Activated naive CD8-positive, alpha-beta T cell treated with anti-CD3 and anti-CD28 coated beads, Interleukin-2, amount 50 U/mL, for 16 hours (primary cell): ENCODE measurements at regions not wholly inside any gene's neighbourhood (a gene's known extent, or its start where the extent isn't known, plus 50 kb on each side); places are given as distances from the start of the nearest gene placed in this dataset.

Source experiments
- DNase-seq: peaks from one replicate; pipeline ENCODE4 v3.0.0-alpha.2; 2020; ENCODE audit warnings: low read depth, low spot score

DNA sequence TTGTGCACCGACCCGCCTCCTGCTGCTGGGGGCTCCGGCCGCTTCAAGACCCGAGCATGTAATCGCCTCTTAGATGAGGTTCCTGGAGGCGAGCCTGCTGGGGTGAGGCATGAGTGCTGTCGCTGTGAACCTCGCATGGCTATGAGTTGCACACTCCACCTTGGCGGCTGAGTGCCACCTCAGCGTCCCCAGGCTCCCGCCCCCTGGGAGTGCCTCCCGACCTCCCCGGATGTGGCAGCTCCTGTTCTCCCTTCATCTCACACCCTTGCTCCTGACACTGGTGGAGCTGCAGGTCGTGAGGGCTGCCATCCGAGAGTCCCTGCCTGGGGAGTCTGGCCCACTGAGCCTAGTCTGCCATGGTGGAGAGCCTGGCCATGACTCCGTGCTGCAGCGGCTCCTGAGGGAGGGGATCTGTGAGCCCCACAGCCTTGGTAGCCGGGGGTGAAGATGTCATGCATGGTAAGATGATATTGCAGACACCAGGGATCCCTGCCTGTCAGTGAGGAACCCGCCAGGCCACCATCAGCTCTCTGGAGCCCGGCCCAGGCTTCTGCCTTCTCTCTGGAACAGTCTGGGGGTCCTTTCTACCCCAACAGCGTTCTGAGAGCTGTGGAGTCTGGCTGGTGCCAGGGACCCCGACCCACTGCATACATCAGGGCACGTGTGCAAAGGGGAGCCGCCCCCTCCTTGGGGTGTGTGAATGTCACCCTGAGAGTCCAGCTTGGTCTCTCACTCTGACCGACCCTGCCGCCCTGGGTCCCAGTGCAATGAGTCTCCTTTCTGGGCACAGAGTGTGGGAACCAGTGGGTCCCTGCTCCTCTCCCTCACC is 61.6 kb upstream of the HS6ST1 start:
- no peak for DNase-seq

DNA sequence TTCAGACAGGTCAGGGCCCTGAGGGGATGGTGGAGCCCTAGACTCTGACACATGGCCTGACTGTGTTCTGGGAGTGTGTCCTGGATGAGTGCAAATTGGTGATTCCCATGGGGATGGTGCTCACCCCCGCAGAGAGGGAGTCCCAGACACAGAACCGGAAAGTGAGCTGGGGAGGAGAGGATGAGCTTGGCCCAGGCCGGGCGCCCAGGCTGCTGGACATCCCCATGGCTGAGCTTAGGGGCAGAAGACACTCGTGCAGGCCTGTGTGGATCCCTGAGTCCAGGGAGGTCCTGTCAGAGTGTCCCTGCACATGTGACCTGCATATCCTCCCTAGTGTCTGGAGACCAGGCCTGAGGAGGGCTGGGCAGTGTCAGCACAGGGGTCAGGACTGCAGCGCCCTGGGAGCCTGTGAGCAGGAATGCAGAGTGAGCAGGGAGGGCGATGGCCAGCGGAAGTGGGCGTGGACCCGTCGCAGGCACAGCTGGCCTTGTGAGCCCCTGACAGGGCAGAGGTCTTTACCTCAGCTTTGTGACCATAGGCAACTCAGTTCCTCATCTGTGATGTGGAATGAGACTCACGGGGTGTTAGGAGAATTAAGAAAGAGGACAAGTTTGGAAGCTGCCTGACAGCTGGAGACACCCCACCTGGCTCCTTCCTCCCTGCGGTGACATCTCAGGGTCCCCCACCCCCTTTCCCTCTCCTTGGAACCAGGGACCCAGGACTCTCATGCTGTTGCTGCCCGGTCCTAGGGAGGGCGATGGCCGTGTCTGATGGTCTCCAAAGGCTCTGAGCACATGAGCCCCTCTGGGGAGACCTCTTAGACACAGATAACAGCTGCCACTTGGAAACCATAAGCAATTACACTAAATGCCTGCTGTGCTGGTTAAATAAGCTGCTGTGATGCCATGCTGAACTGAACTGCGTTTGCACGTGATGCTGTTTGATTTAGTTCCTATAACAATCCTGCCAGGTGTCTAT is 62.6 kb upstream of the HS6ST1 start:
- DNase-seq = no peak

DNA sequence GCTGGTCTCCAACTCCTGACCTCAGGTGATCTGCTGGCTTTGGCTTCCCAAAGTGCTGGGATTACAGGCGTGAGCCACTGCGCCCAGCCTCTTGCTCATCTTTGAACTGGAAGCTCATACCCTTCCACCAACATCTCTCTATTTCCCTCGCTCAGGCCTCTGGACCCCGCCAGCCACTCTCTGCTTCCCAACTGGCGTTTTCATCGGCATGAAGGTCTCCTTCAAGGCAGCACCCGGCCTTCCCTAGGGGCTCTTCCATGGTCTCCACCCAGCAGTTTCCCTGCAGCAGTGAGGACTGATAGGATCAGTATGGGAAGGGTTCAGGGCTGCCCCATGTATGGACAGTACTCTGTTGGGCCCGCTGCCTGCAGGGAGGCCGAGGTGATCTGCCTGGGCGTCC is 65.8 kb upstream of the HS6ST1 start:
- no peak for DNase-seq

DNA sequence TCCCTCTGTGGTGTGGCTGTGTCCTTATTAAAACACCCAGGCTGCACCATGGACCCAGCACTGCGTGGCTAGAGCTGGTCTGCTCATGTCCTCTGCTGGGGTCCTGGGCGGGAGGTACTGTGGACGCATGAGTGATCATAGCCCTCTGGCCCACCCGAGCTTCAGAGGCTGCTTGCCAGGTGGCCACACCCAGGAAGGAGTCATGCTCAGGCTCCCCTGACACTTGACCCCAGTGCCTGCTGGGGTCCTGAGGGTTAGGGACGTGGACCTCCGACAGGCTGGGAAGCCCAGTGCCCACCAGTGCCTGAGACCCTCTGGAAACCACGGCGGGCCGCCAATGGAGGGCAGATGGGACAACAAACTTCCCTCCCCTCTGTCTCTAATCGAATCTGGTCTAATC is 66.3 kb upstream of the HS6ST1 start:
- no peak for DNase-seq

DNA sequence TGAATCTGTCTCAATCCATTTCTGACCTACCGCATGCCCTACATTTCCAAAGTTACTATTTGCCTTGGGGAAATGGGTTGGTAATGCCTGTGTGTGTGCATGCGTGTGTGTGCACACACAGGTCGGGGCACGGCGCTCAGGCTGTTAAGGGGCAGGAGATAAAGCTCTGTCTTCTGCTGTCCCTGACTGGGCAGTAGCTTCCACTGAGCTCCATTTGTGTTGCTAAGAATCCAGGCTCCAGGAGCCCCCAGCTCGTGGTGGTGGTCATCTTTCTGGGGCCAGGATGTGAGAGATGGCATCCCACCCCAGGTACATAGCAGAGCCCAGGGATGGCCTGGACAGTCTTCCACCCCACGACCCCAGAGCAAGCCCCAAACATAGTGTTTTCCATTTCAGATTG is 66.7 kb upstream of the HS6ST1 start:
- no peak for DNase-seq

- no peak for DNase-seq
Measured at GRCh38 chr2:128386066-128386465, 67.4 kb upstream of the HS6ST1 start.

DNA sequence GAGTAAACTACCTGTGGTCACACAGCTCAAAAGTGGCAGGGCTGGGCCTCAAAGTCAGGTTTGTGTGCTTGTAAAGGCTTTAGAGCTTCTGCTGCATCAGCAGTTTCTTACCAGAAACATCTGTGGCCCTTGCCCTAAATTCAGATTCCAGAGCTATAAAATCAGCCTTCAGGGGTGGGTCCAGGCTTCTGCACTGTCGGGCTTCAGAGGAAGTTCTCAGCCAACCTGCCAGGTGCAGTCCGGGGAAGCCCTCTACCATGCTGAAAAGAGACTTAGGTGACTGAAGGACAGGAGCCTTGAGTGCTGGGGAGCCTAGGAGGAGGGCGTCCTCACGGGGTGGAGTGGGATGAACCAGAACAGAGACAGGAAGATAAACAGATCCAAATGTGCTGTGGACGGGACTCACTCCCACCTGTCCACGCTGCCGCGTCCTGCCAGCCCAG is 69.9 kb upstream of the HS6ST1 start:
- no peak for DNase-seq

DNA sequence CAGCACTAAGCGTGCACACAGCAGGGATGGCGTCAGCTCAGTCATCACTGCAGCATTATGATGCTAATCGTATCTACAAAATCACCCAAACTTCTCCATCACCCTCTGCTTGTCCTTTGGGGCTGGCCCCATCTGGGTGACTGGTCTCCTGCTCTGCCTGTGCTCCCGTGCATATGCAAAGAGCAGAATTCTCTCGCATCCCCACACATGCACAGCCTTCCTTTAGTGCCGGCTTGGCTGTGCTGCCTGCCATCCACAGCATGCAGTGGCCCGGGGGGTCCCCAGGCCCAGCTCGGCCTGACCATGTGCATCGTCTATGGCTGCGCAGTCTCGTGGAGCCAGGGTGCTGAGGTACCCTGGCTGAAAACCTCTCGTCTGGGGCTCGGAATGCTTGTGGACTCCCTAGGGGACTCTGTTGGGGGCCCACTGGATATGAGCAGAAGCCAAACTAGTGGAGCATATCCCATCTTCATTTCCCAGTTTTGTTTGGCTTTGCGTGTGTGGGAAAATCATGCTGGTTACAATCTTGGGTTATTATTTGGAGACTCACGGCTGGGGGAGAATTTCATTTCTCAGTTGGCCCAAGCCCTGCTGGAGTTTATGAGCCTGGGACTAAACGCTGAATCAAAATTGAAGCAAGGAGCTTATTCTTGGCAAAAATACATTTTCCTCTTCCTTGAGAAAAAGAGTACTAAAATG is 70.9 kb upstream of the HS6ST1 start:
- DNase-seq = no peak

DNA sequence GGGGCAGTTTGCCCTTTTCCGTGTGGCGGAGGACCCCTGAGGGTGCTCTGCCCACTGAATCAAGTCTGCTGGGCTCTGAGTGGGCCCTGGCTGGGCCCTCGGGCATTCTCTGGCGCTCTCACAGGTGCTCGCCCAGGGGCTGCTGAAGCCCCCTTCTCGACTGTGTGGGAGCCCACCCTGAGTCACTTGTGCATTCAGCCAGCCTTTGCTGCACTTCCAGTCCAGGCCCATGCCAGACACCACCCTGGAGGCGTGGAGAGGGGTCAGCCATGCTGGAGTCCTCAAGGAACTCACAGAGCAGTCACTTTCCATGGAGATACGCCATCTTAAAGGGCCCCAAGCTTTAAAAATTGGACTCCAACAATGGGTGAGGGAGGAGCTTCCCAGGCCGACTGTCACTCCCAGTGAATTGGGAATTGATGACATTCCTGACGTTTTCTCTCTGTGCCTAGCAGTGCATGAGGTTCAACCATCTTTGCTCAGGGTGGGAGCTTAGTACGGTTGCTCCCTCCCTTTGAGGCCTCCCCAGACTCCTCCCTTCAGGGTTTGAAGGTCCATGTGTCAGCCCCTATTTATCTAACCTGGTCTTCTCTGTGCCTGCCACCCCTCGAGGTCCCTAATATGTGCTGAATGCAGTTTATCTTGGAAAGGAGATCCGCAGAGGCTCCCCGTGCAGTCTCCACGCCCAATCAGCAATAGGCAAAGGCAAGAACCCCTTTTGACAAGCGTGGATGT is 71.8 kb upstream of the HS6ST1 start:
- no peak for DNase-seq

- DNase-seq = no peak
Measured at GRCh38 chr2:128390991-128391630, 72.4 kb upstream of the HS6ST1 start.

DNA sequence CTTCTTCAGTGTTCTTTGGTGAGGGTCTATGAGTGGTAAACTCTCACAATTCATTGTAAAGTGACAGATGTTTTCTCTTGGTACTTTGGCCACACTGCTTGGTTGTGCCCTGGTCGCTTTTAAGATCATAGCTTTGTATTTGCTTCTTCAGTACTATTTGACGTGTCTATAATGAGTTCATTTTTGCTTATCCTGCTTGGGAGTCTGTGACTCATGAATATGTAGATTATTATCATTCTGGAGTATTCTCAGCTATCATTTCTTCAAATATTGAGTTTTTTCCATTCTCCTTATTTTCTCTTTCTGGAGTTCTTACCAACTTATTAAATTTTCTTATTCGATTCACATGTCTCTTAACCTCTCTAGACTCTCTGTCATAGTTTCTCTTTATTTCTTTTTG is 73.0 kb upstream of the HS6ST1 start:
- DNase-seq = no peak

GRCh38 chr2:128392207-128392606 is 73.5 kb upstream of the HS6ST1 start:
- DNase-seq = no peak

GRCh38 chr2:128394007-128394730 is 75.5 kb upstream of the HS6ST1 start:
- DNase-seq = no peak

DNA sequence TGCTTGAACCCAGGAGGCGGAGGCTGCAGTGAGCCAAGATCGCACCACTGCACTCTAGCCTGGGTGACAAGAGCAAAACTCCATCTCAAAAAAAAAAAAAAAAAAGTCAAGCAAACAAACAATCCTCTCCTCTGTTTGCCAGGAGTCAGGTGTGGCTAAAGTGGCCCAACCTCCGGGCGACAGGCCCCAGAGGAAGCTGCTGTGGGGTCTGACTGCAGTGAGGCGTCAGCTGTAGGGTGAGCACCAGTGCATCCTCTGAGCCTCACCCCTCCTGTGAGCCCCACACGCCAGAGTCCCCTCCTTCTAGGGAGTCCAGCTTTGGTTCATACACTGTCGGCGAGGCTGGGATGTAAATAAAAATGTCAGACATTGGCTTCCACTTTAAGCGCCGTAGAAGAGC is 76.5 kb upstream of the HS6ST1 start:
- no peak for DNase-seq

GRCh38 chr2:128395640-128396499 is 77.2 kb upstream of the HS6ST1 start:
- DNase-seq = no peak

DNA sequence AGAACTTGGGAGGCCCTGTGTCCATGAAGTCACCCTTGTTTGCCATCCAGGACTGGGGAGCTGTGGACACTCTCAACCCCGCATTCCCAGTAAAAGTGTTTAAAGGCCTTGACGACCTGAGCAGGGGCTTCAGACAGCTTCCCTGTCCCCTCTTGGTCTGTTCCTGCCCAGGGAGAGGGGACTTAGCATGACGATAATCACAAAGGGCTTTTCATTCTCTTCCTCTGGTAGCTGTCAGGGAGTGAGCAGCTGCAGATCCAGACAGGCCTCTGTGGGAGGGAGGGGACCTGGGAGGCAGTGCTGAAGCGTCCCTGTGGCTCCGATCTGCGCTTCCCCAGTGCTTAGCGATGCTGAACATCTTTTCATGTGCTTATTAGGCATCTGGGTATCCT is 77.8 kb upstream of the HS6ST1 start:
- DNase-seq = no peak

- DNase-seq = no peak
Measured at GRCh38 chr2:128396946-128397345, 78.3 kb upstream of the HS6ST1 start.

DNA sequence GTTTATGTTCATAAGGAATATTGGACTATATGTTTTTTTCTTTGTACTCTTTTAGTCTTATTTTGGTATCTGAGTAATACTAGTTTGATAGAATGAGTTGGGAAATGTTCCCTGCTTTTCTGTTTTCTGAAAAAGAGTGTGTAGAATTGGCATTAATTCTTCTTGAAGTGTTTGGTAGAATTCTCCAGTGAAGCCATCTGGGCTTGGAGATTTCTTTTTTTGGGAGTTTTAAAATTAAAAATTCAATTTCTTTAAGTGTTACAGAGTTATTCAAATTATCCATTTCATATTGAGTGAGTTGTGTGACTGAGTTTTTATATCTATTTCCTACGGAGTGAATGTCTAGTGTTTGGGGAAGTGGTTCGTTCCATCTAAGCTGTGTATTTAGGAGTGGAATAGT is 80.6 kb upstream of the HS6ST1 start:
- DNase-seq = no peak

GRCh38 chr2:128399690-128400291 is 81.1 kb upstream of the HS6ST1 start:
- no peak for DNase-seq
